ENCODE measurements at regions not wholly inside any gene's neighbourhood (a gene's known extent, or its start where the extent isn't known, plus 50 kb on each side); places are given as distances from the start of the nearest gene placed in this dataset.
"Not testable (repeated sequence)": the region's sequence is repeated elsewhere in the genome, so short reads cannot be mapped to it uniquely, and the experiment has no call there.

DNA sequence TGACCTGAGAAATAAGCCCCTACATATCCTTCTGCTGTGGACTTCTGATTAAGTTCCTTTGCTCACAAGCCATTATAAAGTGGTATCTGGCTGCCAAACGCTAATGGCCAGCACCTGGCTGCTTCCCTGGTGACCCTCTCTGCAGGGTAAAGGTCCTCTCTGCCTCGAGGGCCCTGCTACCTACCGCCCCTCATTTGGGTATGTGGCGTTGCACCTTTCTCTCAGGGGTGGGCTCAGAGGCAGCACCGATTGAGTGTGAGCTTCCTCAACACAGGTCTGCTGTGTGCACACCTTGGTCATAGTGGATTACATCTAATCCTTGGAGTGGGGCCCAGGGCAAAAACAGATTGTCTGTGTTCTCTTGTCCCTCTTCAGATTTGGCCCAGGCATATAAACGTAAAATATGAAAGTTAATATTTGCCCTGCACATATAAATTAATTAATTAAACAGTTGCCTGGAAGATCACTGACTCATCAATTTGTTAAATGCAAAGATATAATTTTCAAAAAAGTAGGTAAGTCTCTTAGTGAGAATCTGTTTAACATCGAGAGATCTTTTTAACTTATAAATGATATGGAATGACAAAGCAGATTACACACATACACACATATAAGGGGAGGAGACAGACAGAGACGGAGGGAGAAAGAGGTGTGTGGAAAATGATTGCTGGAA, 174.5 kb upstream of the SMIM31 start:
- ATAC-seq, result no peak
- Mint-ChIP-seq H3K4me3 (no peak overlapping the region), H3K9me3 (peaks cover 8% of the 10 kb centered on the region)

DNA sequence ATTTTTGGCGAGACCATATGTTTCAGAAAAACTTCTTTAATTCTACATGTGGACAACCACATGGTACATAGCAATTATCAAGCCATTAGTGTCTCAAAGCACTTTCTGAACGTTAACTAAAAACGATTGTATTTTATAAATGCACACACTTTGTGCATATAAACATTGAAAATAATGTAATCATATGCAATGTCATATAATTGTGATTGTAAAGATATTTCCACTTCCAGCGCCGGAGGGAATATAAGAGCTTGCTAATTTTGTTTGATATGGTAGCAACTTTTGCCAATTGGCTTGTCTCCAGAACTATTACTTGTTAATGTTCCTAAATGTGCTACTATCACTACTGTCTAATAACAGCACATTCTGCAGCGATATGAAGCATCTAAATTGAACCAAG, 162.3 kb upstream of the SMIM31 start:
- H3K36me3 Mint-ChIP-seq, result no peaks in the 10 kb centered on the region
- ATAC-seq, result no peak
- H3K9me3 Mint-ChIP-seq, result peaks cover 5% of the 10 kb centered on the region
- no peaks in the 10 kb centered on the region for H3K27me3 Mint-ChIP-seq
- no peaks in the 10 kb centered on the region for H3K4me1 Mint-ChIP-seq
- no peak overlapping the region for H3K4me3 Mint-ChIP-seq
- H3K27ac Mint-ChIP-seq, result no peak overlapping the region

More for the DNA sequence above, 174.5 kb upstream of the SMIM31 start:
- no peaks in the 10 kb centered on the region for H3K27me3 Mint-ChIP-seq
- H3K4me1 Mint-ChIP-seq, result no peaks in the 10 kb centered on the region
- no peaks in the 10 kb centered on the region for H3K36me3 Mint-ChIP-seq
- H3K27ac Mint-ChIP-seq, result no peak overlapping the region

DNA sequence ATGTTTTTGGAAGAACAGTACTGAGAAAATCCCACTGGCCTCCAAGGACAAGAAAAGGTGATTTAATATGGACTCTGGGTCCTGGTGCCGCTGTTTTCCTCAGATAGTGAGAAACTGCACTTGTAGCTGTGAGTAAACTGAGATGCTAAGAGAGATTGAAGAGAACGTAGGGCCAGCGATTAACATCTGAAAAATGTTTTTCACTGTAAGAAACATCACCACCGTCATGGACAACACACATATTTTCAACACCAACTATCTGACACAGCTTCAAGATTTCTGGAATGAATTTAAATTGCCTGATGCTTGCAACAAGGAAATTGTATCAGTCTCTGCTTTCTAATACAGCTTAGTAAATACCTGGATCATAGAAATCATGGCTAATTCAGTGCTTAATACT, 158.2 kb upstream of the SMIM31 start:
- H3K4me3 Mint-ChIP-seq, result no peak overlapping the region

DNA sequence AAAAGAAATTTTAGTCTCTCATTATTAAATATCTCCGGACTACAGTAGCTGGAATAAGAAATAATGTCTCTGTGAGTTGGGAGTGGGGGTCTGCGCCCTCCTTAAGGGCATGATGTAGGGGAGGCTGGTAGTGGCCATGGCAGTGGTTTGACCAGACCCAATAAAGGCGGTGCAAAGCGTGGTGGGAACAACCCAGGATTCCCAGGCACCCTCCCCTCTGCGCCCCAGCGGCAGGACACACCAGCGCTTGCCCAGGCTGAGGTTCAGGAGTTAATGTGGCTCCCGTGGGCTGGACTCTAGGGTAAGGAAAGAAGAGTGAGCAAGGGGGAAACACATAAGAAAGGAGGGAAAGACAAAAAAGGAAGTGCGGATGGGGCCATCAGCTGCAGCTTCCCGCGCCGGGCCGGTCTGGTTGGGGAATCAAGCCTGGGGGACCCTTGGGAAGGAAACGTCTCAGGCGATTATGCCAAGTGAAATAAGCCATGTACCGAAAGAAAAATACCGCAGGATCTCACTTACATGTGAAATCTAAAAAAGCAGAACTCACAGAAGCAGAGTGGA, 157.5 kb upstream of the SMIM31 start:
- H3K36me3 Mint-ChIP-seq, result no peaks in the 10 kb centered on the region
- no peak overlapping the region for H3K27ac Mint-ChIP-seq
- ATAC-seq, result no peak
- peaks cover 3% of the 10 kb centered on the region for H3K9me3 Mint-ChIP-seq
- no peaks in the 10 kb centered on the region for H3K27me3 Mint-ChIP-seq
- no peaks in the 10 kb centered on the region for H3K4me1 Mint-ChIP-seq
- H3K4me3 Mint-ChIP-seq, result no peak overlapping the region

More for the DNA sequence above, 158.2 kb upstream of the SMIM31 start:
- Mint-ChIP-seq H3K9me3 (peaks cover 3% of the 10 kb centered on the region), H3K4me1 (no peaks in the 10 kb centered on the region), H3K27ac (no peak overlapping the region), H3K36me3 (no peaks in the 10 kb centered on the region), H3K27me3 (no peaks in the 10 kb centered on the region)
- ATAC-seq, result no peak

DNA sequence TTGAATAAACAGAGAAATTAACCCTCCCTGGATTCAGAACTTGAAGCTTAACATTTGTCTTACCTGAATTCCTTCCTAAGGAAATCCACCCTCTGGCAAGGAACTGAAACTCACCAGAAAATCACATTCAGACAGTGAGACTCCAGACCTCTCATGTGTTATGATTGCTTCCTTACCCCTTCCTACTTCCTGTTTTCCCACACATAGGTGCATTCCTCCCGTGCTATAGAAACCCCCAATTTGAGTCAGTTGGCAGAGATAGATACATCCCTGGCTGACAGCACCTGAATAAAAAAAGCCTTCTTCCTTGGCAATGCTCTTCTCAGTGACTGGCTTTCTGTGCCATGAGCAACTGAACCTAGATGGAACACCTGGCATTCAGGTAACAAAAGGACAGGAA, 157.0 kb upstream of the SMIM31 start:
- Mint-ChIP-seq H3K27ac (no peak overlapping the region), H3K9me3 (peaks cover 3% of the 10 kb centered on the region)
- ATAC-seq, result no peak

DNA sequence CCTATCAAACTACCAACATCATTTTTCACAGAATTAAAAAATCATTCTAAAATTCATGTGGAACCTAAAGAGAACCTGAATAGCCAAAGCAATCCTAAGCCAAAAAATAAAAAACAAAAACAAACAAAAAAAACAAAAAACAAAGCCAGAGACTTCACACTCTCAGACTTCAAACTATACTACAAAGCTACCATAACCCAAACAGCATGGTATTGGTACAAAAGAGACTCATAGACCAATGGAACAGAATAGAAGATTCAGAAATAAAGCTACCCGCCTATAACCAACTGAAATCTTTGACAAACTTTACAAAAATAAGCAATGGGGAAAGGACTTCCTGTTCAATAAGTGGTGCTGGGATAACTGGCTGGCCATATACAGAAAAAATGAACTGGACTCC, 152.3 kb upstream of the SMIM31 start:
- H3K4me1 Mint-ChIP-seq, result no peaks in the 10 kb centered on the region
- H3K27me3 Mint-ChIP-seq, result no peaks in the 10 kb centered on the region
- no peak overlapping the region for H3K27ac Mint-ChIP-seq
- H3K36me3 Mint-ChIP-seq, result no peaks in the 10 kb centered on the region
- peaks cover 2% of the 10 kb centered on the region for H3K9me3 Mint-ChIP-seq
- no peak for ATAC-seq
- no peak overlapping the region for H3K4me3 Mint-ChIP-seq

More for the DNA sequence above, 157.0 kb upstream of the SMIM31 start:
- H3K27me3 Mint-ChIP-seq, result no peaks in the 10 kb centered on the region
- no peak overlapping the region for H3K4me3 Mint-ChIP-seq
- H3K36me3 Mint-ChIP-seq, result no peaks in the 10 kb centered on the region
- H3K4me1 Mint-ChIP-seq, result no peaks in the 10 kb centered on the region

DNA sequence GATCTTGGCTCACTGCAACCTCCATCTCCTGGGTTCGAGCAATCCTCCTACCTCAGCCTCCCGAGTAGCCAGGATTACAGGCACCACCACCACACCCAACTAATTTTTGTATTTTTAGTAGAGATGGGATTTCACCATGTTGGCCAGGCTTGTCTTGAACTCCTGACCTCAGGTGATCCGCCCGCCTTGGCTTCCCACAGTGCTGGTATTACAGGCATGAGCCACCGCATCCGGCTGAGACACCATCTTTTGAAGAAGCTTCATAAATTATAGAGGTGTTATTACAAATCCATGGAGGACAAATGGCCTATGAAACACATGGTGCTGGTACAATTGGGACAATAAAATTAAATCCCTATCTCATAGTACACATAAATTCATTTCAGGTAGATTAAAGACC, 148.1 kb upstream of the SMIM31 start:
- not testable (repeated sequence) for H3K4me3 Mint-ChIP-seq, H3K4me1 Mint-ChIP-seq, H3K27ac Mint-ChIP-seq, H3K27me3 Mint-ChIP-seq, H3K36me3 Mint-ChIP-seq, ATAC-seq, H3K9me3 Mint-ChIP-seq

DNA sequence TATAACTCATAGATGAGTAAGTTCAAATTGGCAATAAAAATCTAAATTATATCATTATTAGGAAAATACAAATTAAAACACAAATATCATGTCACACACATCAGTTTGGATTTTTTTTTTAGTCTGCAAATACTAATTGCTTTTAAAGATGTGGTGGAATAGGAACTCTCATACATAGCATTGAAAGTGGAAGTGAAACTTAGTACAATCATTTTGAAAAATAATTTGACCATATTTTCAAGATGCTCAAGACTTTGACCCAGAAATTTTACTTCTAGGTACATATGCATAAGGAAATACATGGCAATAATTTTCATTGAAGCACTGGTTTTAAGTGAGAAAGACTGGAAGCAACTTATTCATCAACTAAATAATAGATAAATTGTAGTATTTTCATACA, 147.5 kb upstream of the SMIM31 start:
- Mint-ChIP-seq H3K4me3 (no peak overlapping the region), H3K4me1 (no peaks in the 10 kb centered on the region), H3K27ac (no peak overlapping the region), H3K27me3 (no peaks in the 10 kb centered on the region), H3K9me3 (peaks cover 5% of the 10 kb centered on the region), H3K36me3 (no peaks in the 10 kb centered on the region)
- no peak for ATAC-seq

DNA sequence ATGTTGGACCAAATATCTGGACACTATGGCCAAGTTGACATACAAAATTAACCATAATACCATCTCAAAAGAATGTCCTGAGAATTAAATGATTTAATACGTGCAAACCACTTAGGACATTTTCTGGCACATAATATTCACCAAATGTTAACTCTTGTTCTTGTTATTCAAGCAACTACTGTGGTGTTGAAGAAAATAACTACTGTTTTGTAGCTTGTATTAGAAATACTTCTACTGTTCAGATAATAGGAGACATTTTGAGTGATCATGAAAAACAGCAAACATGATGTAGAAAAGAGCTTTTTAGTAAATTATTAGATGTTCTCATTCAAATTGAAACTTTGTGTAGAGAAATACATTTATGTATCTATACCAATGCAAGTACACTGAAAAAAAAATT, 140.7 kb upstream of the SMIM31 start:
- no peaks in the 10 kb centered on the region for H3K36me3 Mint-ChIP-seq
- H3K9me3 Mint-ChIP-seq, result peaks cover 3% of the 10 kb centered on the region
- no peak overlapping the region for H3K4me3 Mint-ChIP-seq
- H3K4me1 Mint-ChIP-seq, result peaks cover 7% of the 10 kb centered on the region
- H3K27me3 Mint-ChIP-seq, result no peaks in the 10 kb centered on the region
- no peak overlapping the region for H3K27ac Mint-ChIP-seq
- ATAC-seq, result no peak

DNA sequence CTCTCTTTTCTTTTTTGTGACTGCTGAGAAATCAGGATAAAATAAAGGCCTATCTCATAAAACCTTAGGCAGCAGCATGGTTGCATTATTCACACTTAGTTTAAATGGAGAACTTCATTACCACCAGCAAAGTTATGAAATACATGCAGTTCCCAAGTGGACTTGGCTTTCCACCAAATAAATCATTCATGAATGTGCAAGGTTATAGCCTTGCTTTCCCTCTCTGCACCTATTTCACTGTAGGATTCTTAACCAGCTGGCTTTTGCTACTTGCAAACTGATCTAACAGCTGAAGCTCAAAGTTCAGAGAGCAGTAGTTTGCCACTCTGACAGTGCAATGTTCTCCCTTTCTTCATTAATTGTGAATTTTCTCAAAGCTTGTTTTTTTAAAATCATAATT, 140.1 kb upstream of the SMIM31 start:
- peaks cover 7% of the 10 kb centered on the region for H3K4me1 Mint-ChIP-seq

DNA sequence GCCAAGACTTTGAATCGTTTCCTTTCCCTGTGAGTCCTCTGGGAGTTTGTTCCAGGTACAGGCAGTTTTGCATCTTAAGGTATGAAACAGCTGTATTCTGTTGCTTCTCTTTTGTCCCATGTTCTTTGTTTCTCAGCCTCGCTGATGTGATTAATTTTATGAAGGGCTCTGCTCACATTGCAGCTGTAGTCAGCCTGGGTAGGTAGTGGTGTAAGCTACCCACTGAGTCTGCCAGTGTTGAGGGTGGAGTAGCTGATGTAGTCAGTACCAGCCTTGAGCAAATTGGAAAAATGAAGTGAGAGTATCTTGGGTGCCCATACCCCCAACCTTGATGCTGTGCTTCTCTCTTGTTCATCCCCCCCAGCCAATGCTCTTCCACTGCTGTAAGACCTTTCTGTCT, 139.6 kb upstream of the SMIM31 start:
- H3K4me3 Mint-ChIP-seq, result no peak overlapping the region
- no peaks in the 10 kb centered on the region for H3K27me3 Mint-ChIP-seq
- peaks cover 3% of the 10 kb centered on the region for H3K9me3 Mint-ChIP-seq
- no peak overlapping the region for H3K27ac Mint-ChIP-seq
- no peak for ATAC-seq
- peaks cover 7% of the 10 kb centered on the region for H3K4me1 Mint-ChIP-seq
- H3K36me3 Mint-ChIP-seq, result no peaks in the 10 kb centered on the region

More for the DNA sequence above, 140.1 kb upstream of the SMIM31 start:
- no peak overlapping the region for H3K27ac Mint-ChIP-seq
- H3K36me3 Mint-ChIP-seq, result no peaks in the 10 kb centered on the region
- no peak for ATAC-seq
- H3K27me3 Mint-ChIP-seq, result no peaks in the 10 kb centered on the region
- peaks cover 3% of the 10 kb centered on the region for H3K9me3 Mint-ChIP-seq
- no peak overlapping the region for H3K4me3 Mint-ChIP-seq

DNA sequence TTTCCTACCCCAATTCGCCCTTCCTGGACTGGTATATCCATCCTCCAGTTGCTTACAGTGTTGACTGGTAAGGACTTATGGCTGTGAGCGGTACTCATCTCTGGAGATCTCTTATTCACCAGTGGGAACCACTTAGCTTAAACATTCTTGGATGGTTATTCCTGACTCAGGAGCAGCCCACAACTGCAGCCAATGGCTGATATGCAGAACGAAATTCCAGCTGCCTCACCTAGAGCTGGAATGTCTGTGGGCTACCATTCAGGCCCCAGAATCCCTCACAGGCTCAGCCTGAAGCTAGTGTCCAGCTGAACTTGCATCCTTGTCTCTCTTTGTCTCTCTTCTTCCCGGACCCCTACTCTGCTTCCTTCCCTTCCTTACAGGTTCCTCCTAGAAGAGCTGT, 138.9 kb upstream of the SMIM31 start:
- Mint-ChIP-seq H3K4me3 (no peak overlapping the region), H3K4me1 (peaks cover 7% of the 10 kb centered on the region), H3K27ac (no peak overlapping the region), H3K27me3 (no peaks in the 10 kb centered on the region), H3K9me3 (peaks cover 3% of the 10 kb centered on the region), H3K36me3 (no peaks in the 10 kb centered on the region)
- peak; percentile 35 for ATAC-seq

DNA sequence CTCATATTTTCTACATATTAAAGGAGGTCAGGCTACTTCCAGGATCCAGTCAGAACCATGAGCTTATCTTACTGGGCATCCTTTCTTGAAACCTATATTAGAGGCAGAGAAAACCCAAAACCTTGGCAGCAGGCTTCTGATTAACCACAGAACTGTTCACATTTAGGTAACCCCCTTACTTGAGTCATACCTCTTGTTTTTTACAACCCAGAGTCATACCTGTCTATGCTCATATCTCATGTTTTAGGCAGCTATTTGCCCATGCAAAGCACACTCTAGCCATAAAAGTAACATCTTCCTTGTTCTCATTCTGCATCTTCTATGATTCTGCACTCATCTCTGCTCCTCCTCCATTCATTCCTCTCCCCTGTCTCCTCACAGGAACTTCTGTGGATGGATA, 138.0 kb upstream of the SMIM31 start:
- no peak overlapping the region for H3K4me3 Mint-ChIP-seq
- no peaks in the 10 kb centered on the region for H3K9me3 Mint-ChIP-seq
- H3K27me3 Mint-ChIP-seq, result no peaks in the 10 kb centered on the region
- no peaks in the 10 kb centered on the region for H3K36me3 Mint-ChIP-seq
- ATAC-seq, result no peak
- H3K4me1 Mint-ChIP-seq, result peaks cover 7% of the 10 kb centered on the region
- H3K27ac Mint-ChIP-seq, result no peak overlapping the region

DNA sequence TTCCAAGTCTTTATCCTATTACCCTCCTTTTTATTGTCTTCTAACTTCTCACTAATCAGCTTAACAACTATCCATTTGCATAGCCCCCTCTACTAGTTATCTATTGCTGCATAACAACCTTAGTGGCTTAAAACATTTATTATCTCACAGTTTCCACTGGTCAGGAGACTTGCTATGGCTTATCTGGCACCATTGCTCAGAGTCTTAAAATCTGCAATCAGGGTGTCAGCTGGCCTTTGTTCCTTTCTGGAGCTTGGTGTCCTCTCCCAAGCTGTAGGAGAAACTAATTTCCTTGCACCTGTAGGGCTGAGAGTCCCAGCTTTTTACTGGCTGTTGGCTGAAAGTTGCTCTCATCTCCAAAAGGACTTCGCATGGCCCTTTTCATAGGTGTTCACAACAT, 137.0 kb upstream of the SMIM31 start:
- H3K27me3 Mint-ChIP-seq, result no peaks in the 10 kb centered on the region
- no peak overlapping the region for H3K4me3 Mint-ChIP-seq
- H3K4me1 Mint-ChIP-seq, result peaks cover 7% of the 10 kb centered on the region
- H3K9me3 Mint-ChIP-seq, result no peaks in the 10 kb centered on the region
- no peak for ATAC-seq
- H3K36me3 Mint-ChIP-seq, result no peaks in the 10 kb centered on the region
- no peak overlapping the region for H3K27ac Mint-ChIP-seq

DNA sequence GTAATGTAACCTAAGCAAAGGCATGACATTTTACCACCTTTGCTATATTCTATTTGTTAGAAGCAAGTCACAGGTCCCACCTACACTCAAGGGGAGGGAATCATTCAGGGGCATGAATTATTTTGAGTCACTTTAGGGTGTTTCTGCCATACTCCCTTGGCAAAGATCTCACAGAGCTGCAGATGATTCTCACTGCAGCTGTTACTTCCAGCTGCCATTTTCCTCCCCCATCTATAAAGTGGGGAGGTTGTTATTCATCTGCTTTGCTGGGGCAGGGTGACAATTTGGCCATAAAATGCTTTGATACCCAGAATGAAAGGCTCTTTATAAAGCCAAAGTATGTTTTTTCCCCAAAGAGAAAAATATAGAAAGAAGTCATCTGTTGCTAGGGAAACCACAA, 136.5 kb upstream of the SMIM31 start:
- peaks cover 7% of the 10 kb centered on the region for H3K4me1 Mint-ChIP-seq
- H3K36me3 Mint-ChIP-seq, result no peaks in the 10 kb centered on the region
- H3K27me3 Mint-ChIP-seq, result no peaks in the 10 kb centered on the region
- no peaks in the 10 kb centered on the region for H3K9me3 Mint-ChIP-seq
- H3K4me3 Mint-ChIP-seq, result no peak overlapping the region
- ATAC-seq, result no peak
- H3K27ac Mint-ChIP-seq, result no peak overlapping the region

DNA sequence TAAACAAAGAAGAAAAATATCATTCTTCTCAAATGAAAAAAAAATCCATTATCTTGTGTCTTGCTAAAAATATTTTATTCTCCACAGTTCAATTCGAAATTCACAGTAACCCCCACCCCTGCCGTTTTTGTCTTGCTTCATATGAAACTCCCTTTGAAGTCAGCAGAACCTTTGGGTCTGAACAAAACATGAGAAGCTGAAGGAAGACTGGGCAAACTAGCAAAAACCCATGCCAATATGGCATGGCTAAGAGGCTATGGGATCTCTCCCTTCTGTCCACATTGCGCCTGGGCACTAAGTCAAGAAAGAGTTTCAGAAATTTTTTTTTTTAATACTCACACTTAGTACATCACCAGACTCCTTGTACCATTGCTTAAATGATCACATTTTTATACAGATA, 136.0 kb upstream of the SMIM31 start:
- no peaks in the 10 kb centered on the region for H3K27me3 Mint-ChIP-seq
- H3K9me3 Mint-ChIP-seq, result no peaks in the 10 kb centered on the region
- no peak overlapping the region for H3K4me3 Mint-ChIP-seq
- no peaks in the 10 kb centered on the region for H3K36me3 Mint-ChIP-seq
- H3K4me1 Mint-ChIP-seq, result peaks cover 7% of the 10 kb centered on the region
- H3K27ac Mint-ChIP-seq, result no peak overlapping the region
- no peak for ATAC-seq

Data from stimulated activated memory B cell treated with anti-CD40 and anti-IgM and Interleukin-4, amounts not matched to agents 10 μg/mL and 1 μg/mL and 100 μg/mL, for 72 hours (primary cell).